HG03095 (cell line): ENCODE measurements at regions not wholly inside any gene's neighbourhood (a gene's known extent, or its start where the extent isn't known, plus 50 kb on each side); places are given as distances from the start of the nearest gene placed in this dataset.
"Not testable (repeated sequence)": the region's sequence is repeated elsewhere in the genome, so short reads cannot be mapped to it uniquely, and the experiment has no call there.

Experiments
- ATAC-seq: cut with Tn5 transposase; IDR thresholded peaks from one replicate; pipeline ENCODE4 v1.9.1; 2021; ENCODE audit warnings: moderate library complexity; ENCODE audit not compliant: unreplicated experiment

DNA sequence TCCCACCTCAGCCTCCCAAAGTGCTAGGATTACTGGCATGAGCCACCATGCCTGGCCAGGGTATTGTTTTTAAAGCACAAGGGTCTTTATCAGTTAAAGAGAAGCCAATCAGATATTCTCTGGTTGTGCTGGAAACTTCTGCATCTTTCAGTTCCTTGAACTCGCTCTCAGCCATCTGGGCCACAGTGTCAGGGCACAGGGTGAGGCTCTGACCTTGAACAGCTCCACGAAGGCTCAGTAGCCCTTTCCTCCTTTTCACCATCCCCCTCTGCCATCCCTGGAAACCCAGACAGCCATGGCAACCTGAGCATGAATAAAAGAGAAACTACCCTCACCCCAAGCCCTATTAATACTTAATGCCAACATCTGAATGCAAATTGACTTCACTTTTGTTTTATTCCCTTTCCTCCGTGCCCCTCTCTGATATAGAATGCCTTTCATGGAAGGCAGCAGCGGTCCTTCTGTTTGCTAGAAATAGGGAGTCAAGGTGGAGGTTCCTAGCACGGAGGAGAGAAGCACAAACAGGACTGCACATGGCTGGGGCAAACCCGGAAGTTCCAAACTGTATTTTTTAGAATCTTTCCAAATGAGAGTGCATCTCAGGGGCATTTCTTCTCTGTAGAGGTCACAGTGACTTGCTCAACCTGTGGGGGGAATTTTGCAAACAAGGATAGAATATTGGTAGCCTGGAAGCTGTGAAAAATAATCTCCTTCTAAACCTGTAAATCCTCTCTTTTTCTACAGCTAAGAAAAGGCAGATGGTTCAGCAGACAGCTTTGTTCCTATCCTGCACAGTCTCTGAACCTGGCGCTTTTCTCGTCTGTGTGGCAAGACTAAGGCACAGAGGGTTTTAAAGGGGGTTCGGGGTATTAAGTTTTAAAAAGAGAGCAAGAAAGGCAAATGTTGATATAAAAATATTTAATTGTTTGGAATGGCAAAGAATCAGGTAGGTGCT is 176.4 kb upstream of the RREB1 start:
- peak; percentile 75 for ATAC-seq

- ATAC-seq: no peak
Observed at GRCh38 chr6:6932341-6932740, 175.4 kb upstream of the RREB1 start.

GRCh38 chr6:6932968-6933367 is 174.8 kb upstream of the RREB1 start:
- no peak for ATAC-seq

DNA sequence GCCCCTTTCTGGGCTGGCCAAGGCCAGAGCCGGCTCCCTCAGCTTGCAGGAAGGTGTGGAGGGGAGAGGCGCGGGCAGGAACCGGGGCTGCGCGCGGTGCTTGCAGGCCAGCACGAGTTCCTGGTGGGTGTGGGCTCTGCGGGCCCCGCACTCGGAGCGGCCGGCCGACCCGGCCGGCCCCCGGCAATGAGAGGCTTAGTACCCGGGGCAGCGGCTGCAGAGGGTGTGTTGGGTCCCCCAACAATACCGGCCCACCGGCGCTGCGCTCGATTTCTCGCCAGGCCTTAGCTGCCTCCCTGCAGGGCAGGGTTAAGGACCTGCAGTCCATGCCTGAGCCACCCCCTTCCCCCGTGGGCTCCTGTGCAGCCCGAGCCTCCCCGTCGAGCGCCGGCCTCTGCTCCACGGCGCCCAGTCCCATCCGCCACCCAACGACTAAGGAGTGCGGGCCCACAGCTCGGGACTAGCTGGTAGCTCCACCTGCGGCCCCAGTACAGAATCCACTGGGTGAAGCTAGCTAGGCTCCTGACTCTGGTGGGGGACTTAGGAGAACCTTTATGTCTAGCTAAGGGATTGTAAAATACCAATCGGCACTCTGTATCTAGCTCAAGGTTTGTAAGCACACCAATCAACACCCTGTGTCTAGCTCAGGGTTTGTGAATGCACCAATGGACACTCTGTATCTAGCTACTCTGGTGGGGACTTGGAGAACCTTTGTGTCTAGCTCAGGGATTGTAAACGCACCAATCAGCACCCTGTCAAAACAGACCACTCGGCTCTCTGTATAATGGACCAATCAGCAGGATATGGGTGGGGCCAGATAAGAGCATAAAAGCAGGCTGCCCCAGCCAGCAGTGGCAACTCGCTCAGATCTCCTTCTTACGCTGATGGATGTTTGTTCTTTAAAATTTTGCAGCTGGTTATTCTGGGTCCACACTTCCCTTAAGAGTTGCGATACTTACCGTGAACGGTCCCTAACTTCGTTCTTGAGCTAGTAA is 167.4 kb upstream of the RREB1 start:
- ATAC-seq: no peak

DNA sequence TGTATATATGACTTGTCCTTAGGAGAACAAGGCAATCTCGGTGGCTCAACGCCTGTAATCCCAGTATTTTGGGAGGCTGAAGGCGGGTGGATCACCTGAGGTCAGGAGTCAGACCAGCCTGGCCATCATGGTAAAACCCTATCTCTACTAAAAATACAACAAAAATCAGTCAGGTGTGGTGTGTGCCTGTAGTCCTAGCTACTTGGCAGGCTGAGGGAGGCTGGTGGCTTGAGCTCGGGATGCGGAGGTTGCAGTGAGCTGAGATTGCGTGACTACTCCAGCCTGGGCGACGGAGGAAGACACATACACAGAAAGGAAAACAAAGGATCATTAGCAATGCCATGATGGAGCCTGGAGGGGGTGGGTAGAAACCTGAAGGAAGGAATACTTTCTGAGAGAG is 166.6 kb upstream of the RREB1 start:
- ATAC-seq: no peak

GRCh38 chr6:6942091-6942490 is 165.7 kb upstream of the RREB1 start:
- ATAC-seq: no peak

DNA sequence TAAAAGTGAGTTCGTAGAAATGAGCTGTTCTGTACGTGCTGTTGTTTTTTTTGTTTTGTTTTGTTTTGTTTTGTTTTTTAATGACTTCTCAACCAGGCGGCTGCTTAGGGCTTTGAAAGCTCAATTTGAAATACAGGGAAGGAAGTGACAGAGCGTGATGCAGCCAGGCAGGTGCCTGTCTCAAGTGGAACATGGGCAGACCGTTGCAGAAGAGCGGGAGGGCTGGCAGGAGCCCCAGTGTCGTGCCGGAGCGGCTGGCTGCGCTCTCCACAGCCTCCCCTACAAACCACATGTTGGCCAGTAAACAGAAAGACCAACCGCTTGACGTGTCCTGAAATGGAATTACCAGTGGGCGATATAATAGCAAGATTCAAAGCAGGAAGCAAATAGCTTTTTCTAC is 164.9 kb upstream of the RREB1 start:
- no peak for ATAC-seq

DNA sequence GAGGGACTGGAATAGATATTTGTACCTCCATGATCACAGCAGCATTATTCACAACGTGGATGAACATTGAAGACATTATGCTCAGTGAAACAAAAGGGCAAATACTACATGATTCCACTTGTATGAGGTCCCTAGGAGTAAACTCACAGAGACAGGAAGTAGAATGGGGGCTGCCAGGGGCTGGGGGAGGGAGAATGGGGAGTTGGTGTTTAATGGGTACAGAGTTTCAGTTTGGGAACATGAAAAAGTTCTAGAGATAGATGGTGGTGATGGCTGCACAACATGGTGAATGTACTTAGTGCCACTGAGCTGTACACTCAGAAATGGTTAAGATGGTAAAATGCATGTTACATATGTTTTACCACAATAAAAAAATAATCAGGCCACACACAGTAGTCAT is 164.3 kb upstream of the RREB1 start:
- no peak for ATAC-seq

DNA sequence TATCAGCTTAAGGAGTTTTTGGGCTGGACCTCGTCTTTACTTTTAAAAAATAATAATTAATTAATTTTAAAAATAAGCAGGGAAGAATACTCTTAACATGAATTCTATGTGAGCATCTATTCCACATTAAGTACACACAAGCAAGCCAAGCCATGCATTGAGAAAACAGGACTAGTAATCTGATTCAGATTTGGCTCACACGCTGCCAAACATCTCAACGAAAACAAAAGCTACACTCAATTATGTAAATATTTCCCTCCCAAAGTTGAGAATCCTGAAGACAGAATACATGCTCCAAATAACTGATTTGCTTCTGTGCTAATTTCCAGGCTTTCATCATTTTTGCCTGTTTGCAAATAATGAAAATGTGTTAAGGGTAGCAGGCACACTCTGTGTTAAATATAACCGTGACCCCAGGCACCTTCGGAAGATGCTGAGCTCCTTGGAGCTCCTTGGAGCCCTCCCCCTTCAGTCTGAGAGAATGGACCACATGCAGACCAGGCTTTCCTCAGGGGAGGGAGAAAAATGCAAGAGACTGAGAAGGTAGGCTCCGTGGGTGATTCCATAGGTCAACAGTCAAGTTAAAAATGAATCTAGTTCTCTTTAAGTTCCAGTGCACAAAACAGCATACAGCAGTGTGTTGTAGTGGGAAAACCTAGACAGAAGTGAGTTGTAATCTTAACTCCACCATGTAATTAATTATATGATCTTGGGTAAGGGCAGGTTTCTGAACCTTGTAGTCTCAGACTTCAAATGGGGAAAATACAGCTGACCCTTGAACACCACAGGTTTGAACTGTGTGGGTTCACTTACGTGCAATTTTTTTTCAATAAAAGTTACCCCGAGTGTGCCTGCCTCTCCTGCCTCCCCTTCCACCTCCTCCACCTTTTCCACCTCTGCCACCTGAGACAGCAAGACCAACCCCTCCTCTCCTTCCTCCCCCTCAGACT is 161.3 kb upstream of the RREB1 start:
- ATAC-seq: no peak

GRCh38 chr6:6950373-6951145 is 157.2 kb upstream of the RREB1 start:
- no peak for ATAC-seq

DNA sequence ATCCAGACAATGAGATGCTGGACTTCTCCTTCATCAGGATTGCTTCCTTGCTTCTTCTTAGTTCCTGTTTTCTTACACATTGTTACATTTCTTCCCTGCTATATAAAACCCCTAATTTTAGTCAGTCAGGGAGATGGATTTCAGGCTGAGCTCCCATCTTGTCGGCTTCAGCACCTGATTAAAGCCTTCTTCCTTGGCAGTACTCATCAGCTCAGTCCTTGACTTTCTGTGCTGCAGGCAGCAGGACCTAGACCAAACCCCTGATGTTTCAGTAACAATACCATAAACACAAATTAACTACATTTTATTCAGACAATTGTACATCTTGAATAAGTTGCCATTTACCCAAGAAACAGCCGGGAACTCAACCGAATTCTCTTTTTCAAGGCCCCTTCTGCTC is 156.4 kb upstream of the RREB1 start:
- ATAC-seq: no peak

DNA sequence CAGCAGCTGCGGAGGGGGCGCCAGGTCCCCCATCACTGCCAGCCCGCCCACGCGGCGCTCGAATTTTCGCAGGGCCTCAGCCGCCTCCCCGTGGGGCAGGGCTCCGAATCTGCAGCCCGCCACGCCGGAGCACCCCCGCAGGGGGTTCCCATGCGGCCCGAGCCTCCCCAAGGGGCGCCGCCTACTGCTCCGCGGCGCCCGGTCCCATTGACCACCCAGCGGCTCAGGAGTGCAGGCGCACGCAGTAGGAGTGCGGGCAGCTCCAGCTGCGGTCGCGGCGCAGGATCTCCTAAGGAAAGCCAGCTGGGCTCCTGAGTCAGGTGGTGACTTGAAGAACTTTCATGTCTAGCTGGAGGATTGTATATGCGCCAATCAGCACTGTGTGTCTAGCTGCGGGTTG is 155.3 kb upstream of the RREB1 start:
- ATAC-seq: no peak

- ATAC-seq: not testable (repeated sequence)
Observed at GRCh38 chr6:6952927-6953326, 154.8 kb upstream of the RREB1 start.

GRCh38 chr6:6960571-6961251 is 147.1 kb upstream of the RREB1 start:
- ATAC-seq: no peak

- ATAC-seq: no peak
Observed at GRCh38 chr6:6962086-6962485, 145.7 kb upstream of the RREB1 start.

DNA sequence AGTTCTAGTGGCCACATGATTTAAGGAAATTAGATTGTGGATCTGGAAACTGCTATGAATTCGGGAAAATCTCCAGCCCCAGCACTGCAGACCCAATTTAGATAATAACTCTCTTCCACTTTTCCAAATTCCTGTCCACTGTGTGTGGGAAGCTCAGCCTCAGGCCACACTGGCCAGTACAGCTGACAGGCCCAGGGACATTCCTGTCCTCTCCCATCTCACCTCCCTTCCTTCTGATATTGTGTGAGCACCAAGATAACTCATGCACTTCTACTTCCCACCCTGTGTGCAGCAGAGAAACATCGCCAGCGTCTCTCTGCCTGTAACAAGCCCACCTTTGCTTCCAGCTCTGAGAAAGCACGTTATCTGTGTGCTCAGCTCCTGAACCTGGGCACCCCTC is 145.1 kb upstream of the RREB1 start:
- ATAC-seq: no peak

DNA sequence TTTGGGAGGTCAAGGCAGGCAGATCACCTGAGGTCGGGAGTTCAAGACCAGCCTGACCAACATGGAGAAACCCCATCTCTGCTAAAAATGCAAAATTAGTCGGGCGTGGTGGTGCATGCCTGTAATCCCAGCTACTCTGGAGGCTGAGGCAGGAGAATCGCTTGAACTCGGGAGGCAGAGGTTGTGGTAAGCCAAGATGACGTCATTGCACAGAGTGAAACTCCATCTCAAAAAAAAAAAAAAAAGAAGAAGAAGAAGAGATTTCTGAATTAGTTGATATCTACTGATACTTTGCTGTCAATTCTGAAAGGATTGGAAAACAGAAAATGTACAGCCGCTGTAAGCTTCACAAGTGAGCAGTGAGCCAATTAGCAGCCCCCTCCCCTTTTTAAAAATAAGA is 144.4 kb upstream of the RREB1 start:
- ATAC-seq: not testable (repeated sequence)

- ATAC-seq: no peak
Observed at GRCh38 chr6:6964675-6965074, 143.1 kb upstream of the RREB1 start.

DNA sequence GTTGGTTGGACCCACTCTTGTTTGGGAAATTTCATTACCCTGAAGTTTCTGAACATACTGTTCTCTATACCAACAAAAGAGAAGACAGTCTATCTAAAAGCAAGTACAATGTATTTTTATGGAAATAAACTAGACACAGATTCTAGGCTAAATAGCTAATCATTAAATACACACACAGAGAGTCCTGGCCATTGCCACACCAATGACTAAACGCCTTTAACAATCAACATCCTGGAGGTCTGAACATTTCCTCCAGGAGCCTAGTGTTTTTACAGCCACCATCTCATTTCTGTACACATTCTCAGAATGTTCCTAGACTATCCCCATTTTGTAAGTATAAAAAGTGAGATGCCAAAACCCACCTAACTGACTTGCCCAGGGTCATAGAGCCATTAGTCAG is 141.6 kb upstream of the RREB1 start:
- no peak for ATAC-seq
